ENCODE measurements at regions not wholly inside any gene's neighbourhood (a gene's known extent, or its start where the extent isn't known, plus 50 kb on each side); places are given as distances from the start of the nearest gene placed in this dataset.

DNA sequence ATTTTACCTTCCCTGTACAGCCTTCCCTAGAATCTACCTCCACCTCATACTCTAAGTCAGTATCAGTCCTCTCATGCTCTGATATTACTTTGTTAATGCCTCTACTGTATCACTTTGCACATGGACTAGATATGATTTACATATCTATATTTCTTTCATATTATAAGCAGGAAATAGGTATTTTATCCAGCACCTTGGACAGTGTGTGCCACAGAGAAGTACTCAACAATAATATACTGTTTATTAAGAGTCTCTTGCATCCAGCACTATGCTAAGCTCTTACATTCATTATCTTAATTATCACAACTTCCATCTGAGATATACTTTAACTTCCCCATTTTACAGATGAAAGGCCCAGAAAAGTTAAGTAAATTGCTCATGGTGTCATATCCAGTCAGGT lies 247.9 kb upstream of the DAB1 start:
- H3K9me3 Mint-ChIP-seq (ENCODE audit: unreplicated experiment) = no peaks in the 10 kb centered on the region
- no peaks in the 10 kb centered on the region for H3K4me1 Mint-ChIP-seq (ENCODE audit: low read depth, unreplicated experiment)
- H3K27ac Mint-ChIP-seq (ENCODE audit: unreplicated experiment) = no peak overlapping the region
- H3K4me3 Mint-ChIP-seq (ENCODE audit: unreplicated experiment) = no peak overlapping the region
- no peak overlapping the region for H3K4me2 ChIP-seq (ENCODE audit: low read length)
- H3K9me3 ChIP-seq (ENCODE audit: insufficient read depth, low read depth, low read length) = no peaks in the 10 kb centered on the region
- H2AFZ ChIP-seq (ENCODE audit: low read depth, low read length) = no peak overlapping the region
- no peaks in the 10 kb centered on the region for H3K4me1 ChIP-seq (ENCODE audit: insufficient read depth, low read length)
- H3K27me3 ChIP-seq (ENCODE audit: insufficient read depth, low read length) = no peaks in the 10 kb centered on the region
- no peak overlapping the region for H3K4me3 ChIP-seq (ENCODE audit: insufficient read depth, low read depth, low read length)
- no peak overlapping the region for H3K27ac ChIP-seq (ENCODE audit: low read depth, low read length)
- no peak for DNase-seq (ENCODE audit: low read depth)
- no peak for FAIRE-seq
- H3K36me3 ChIP-seq (ENCODE audit: insufficient read depth, low read length) = no peaks in the 10 kb centered on the region
- peaks cover 4% of the 10 kb centered on the region for H3K27me3 Mint-ChIP-seq (ENCODE audit: low read depth, unreplicated experiment)
- no peaks in the 10 kb centered on the region for H3K36me3 Mint-ChIP-seq (ENCODE audit: low read depth, unreplicated experiment)
- TF ChIP-seq, protein P1, sequence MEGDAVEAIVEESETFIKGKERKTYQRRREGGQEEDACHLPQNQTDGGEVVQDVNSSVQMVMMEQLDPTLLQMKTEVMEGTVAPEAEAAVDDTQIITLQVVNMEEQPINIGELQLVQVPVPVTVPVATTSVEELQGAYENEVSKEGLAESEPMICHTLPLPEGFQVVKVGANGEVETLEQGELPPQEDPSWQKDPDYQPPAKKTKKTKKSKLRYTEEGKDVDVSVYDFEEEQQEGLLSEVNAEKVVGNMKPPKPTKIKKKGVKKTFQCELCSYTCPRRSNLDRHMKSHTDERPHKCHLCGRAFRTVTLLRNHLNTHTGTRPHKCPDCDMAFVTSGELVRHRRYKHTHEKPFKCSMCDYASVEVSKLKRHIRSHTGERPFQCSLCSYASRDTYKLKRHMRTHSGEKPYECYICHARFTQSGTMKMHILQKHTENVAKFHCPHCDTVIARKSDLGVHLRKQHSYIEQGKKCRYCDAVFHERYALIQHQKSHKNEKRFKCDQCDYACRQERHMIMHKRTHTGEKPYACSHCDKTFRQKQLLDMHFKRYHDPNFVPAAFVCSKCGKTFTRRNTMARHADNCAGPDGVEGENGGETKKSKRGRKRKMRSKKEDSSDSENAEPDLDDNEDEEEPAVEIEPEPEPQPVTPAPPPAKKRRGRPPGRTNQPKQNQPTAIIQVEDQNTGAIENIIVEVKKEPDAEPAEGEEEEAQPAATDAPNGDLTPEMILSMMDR (IDR thresholded peaks at IDR 0.05; ENCODE audit: insufficient read depth, low read depth, low read length) = no peak
- no peak for TF ChIP-seq EZH2 (IDR thresholded peaks at IDR 0.05; ENCODE audit: insufficient read depth, low read length)
- no peaks in the 10 kb centered on the region for H4K20me1 ChIP-seq (ENCODE audit: insufficient read depth, low read length)
- no peak overlapping the region for H3K9ac ChIP-seq (ENCODE audit: low read length)
- no peaks in the 10 kb centered on the region for H3K79me2 ChIP-seq (ENCODE audit: insufficient read depth, low read length)

DNA sequence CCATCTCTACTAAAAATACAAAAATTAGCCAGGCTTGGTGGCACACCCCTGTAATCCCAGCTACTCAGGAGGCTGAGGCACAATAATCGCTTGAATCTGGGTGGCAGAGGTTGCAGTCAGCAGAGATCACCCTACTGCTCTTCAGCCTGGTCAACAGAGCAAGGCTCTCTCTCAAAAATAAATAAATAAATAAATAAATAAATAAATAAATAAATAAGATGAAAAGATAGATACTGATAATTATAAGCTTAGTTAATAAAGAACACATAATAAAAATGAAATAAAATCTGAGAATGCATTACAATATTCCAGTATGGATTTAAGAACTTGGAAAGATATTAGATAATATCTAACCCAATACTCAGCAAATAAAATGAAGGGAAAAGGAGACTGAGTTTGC lies 235.9 kb upstream of the DAB1 start:
- H3K79me2 ChIP-seq (ENCODE audit: insufficient read depth, low read length) = no peaks in the 10 kb centered on the region
- no peaks in the 10 kb centered on the region for H3K27me3 ChIP-seq (ENCODE audit: insufficient read depth, low read length)
- no peaks in the 10 kb centered on the region for H3K27me3 Mint-ChIP-seq (ENCODE audit: low read depth, unreplicated experiment)
- no peaks in the 10 kb centered on the region for H3K4me1 ChIP-seq (ENCODE audit: insufficient read depth, low read length)
- no peak for TF ChIP-seq EZH2 (IDR thresholded peaks at IDR 0.05; ENCODE audit: insufficient read depth, low read length)
- TF ChIP-seq, protein P1 (IDR thresholded peaks at IDR 0.05; ENCODE audit: insufficient read depth, low read depth, low read length) = no peak
- FAIRE-seq (no peak), DNase-seq (ENCODE audit: low read depth) (no peak)
- H3K4me3 ChIP-seq (ENCODE audit: insufficient read depth, low read depth, low read length) = no peak overlapping the region
- no peak overlapping the region for H3K27ac Mint-ChIP-seq (ENCODE audit: unreplicated experiment)
- H3K36me3 Mint-ChIP-seq (ENCODE audit: low read depth, unreplicated experiment) = no peaks in the 10 kb centered on the region
- H3K9me3 Mint-ChIP-seq (ENCODE audit: unreplicated experiment) = no peaks in the 10 kb centered on the region
- no peak overlapping the region for H3K9ac ChIP-seq (ENCODE audit: low read length)
- no peak overlapping the region for H3K27ac ChIP-seq (ENCODE audit: low read depth, low read length)
- H3K36me3 ChIP-seq (ENCODE audit: insufficient read depth, low read length) = no peaks in the 10 kb centered on the region
- no peak overlapping the region for H3K4me2 ChIP-seq (ENCODE audit: low read length)
- H3K4me1 Mint-ChIP-seq (ENCODE audit: low read depth, unreplicated experiment) = no peaks in the 10 kb centered on the region
- H2AFZ ChIP-seq (ENCODE audit: low read depth, low read length) = no peak overlapping the region
- H3K9me3 ChIP-seq (ENCODE audit: insufficient read depth, low read depth, low read length) = no peaks in the 10 kb centered on the region
- H4K20me1 ChIP-seq (ENCODE audit: insufficient read depth, low read length) = no peaks in the 10 kb centered on the region
- no peak overlapping the region for H3K4me3 Mint-ChIP-seq (ENCODE audit: unreplicated experiment)

DNA sequence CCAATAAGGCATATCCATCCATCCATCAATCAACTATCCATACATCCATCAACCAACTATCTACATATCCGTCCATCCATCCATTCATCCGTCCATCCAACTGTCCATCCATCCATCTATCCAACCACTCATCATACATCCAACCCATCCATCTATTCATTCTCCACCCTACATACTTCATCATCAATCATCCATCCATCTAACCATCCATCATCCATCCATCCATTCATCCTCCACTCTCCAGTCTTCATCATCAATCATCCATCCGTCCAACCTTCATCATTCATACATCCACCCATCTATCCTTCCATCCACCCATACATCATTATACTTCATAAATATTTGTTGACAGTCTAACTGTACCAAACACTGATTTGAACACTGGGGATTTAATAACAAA lies 231.3 kb upstream of the DAB1 start:
- no peak overlapping the region for H3K4me3 ChIP-seq (ENCODE audit: insufficient read depth, low read depth, low read length)
- H3K9me3 ChIP-seq (ENCODE audit: insufficient read depth, low read depth, low read length) = no peaks in the 10 kb centered on the region
- no peak for DNase-seq (ENCODE audit: low read depth)
- H3K9ac ChIP-seq (ENCODE audit: low read length) = no peak overlapping the region
- H3K4me2 ChIP-seq (ENCODE audit: low read length) = no peak overlapping the region
- Mint-ChIP-seq H3K27me3 (ENCODE audit: low read depth, unreplicated experiment) (no peaks in the 10 kb centered on the region), H3K9me3 (ENCODE audit: unreplicated experiment) (no peaks in the 10 kb centered on the region), H3K27ac (ENCODE audit: unreplicated experiment) (no peak overlapping the region), H3K4me3 (ENCODE audit: unreplicated experiment) (no peak overlapping the region), H3K4me1 (ENCODE audit: low read depth, unreplicated experiment) (no peaks in the 10 kb centered on the region), H3K36me3 (ENCODE audit: low read depth, unreplicated experiment) (peaks cover 2% of the 10 kb centered on the region)
- TF ChIP-seq EZH2 (IDR thresholded peaks at IDR 0.05; ENCODE audit: insufficient read depth, low read length) = no peak
- TF ChIP-seq, protein P1 (IDR thresholded peaks at IDR 0.05; ENCODE audit: insufficient read depth, low read depth, low read length) = no peak
- H3K79me2 ChIP-seq (ENCODE audit: insufficient read depth, low read length) = no peaks in the 10 kb centered on the region
- no peak for FAIRE-seq
- no peak overlapping the region for H2AFZ ChIP-seq (ENCODE audit: low read depth, low read length)
- no peaks in the 10 kb centered on the region for H3K36me3 ChIP-seq (ENCODE audit: insufficient read depth, low read length)
- H4K20me1 ChIP-seq (ENCODE audit: insufficient read depth, low read length) = no peaks in the 10 kb centered on the region
- H3K4me1 ChIP-seq (ENCODE audit: insufficient read depth, low read length) = no peaks in the 10 kb centered on the region
- no peak overlapping the region for H3K27ac ChIP-seq (ENCODE audit: low read depth, low read length)
- H3K27me3 ChIP-seq (ENCODE audit: insufficient read depth, low read length) = no peaks in the 10 kb centered on the region

Data from astrocyte (in vitro differentiated cells and primary cell).